ENCODE measurements at regions not wholly inside any gene's neighbourhood (a gene's known extent, or its start where the extent isn't known, plus 50 kb on each side); places are given as distances from the start of the nearest gene placed in this dataset.

DNA sequence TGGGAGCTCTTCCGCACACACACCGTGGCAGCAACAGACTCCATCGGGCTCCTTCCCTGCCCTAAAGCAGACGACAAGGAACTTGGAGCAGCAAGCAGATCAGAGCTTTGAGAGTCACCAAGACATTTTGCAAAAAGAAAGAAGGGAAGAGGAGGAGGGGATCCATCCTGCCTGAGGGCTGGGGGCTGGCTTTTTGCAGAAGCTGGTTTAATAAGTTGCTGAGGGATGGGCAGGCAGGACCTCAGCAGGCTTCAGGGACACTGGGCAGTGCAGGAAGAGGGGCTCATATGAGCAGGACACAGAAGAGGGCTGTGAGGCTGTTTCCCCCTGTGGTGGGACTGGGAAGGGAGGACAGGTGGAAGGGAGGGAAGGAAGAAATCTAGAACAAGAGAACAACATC is 133.4 kb upstream of the GSC start:
- Histone ChIP-seq H3K4me1 (peaks cover 0 to 12% (median 1%) of the 10 kb centered on the region in 4 donors), H3K4me3 (no peak overlapping the region), H3K27ac (no peak overlapping the region), H3K27me3 (no peaks in the 10 kb centered on the region), H3K9me3 (no peaks in the 10 kb centered on the region), H3K36me3 (no peaks in the 10 kb centered on the region)
- intact Hi-C loops (cut with DNase I; ENCODE audit: low total_unique reads) = loop anchor here (10.0 kb wide), 1 partner anchor 191 kb away; no protein-coding TSS in a partner anchor
- TF ChIP-seq CTCF (IDR thresholded peaks at IDR 0.05) = no peak
- DNase-seq = no peak

DNA sequence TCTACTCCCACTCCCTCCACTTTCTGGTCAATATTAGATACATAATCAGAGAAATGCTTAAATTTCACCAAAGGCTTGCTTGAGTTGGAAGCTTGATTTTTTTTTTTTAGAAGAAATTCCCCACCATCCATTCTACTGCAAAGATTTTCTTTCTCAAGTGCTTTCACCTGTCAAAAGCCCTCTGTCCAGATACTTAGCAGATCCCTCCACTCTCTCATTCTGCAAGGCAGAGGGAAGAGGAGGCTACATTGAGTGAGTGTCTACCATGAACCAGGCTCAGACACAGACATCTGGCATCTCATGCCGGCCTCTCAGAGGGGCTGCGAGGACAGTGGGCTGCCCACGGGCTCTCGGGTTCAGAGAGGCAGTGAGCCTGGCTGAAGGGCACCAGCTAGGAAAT is 127.6 kb upstream of the GSC start:
- intact Hi-C loops (cut with DNase I; ENCODE audit: low total_unique reads) = no loop called here
- Histone ChIP-seq H3K4me1 (peaks cover 0 to 7% (median 0%) of the 10 kb centered on the region in 4 donors), H3K36me3 (no peaks in the 10 kb centered on the region), H3K27me3 (peaks cover 0 to 7% of the 10 kb centered on the region in 2 donors), H3K4me3 (no peak overlapping the region), H3K9me3 (no peaks in the 10 kb centered on the region), H3K27ac (no peak overlapping the region)
- TF ChIP-seq CTCF (IDR thresholded peaks at IDR 0.05) = no peak
- peak in 1 of 2 donors; percentile 39 for DNase-seq

- H3K9me3 ChIP-seq = no peaks in the 10 kb centered on the region
- H3K4me3 ChIP-seq = no peak overlapping the region
- no peak for TF ChIP-seq CTCF (IDR thresholded peaks at IDR 0.05)
- DNase-seq = peak in 1 of 2 donors; percentile 60
- peaks cover 0 to 7% of the 10 kb centered on the region in 2 donors for H3K27me3 ChIP-seq
- intact Hi-C loops (cut with DNase I; ENCODE audit: low total_unique reads) = no loop called here
- H3K27ac ChIP-seq = no peak overlapping the region
- H3K36me3 ChIP-seq = no peaks in the 10 kb centered on the region
- peaks cover 0 to 7% (median 0%) of the 10 kb centered on the region in 4 donors for H3K4me1 ChIP-seq
Measured at GRCh38 chr14:94897082-94897481, 127.2 kb upstream of the GSC start.

DNA sequence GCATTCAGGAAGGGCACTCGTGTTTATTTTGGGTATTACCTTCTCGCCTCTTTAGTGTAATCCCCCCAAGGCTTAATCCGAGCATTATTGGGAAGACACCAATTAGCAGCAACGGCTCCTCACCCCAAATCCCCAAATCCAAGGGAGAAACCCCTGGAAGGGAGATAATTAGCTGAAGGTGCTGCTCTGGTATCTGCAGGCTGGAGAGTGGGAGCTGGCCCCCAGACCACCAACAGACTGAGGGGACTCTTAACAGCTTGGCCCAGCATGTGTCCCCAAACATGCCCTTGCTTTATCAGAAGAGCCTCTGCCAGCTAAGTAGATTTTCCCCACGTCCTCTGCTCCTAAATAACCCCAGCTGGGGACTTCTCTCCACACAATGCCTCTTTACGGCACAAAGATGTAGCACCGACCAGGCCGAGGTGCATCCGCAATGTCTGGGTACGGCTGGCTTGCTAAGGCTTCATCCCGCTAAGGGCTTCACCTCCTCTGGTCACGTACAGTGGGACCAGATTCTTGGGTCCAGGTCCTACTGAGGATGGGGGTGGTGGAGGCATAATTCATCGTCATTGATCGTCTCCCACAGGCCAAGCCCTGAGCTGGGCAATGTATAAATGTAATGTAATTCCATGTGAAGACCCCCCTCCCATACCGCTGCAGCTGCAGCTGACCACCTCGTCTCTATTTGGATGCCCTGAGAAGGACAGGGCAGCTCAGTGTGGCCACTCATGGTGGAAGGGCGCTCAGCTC is 123.7 kb upstream of the GSC start:
- no peak for TF ChIP-seq CTCF (IDR thresholded peaks at IDR 0.05)
- Histone ChIP-seq H3K27me3 (peaks cover 0 to 7% of the 10 kb centered on the region in 2 donors), H3K27ac (no peak overlapping the region), H3K36me3 (no peaks in the 10 kb centered on the region), H3K4me1 (peaks cover 0 to 7% (median 0%) of the 10 kb centered on the region in 4 donors), H3K4me3 (no peak overlapping the region), H3K9me3 (no peaks in the 10 kb centered on the region)
- intact Hi-C loops (cut with DNase I; ENCODE audit: low total_unique reads) = no loop called here
- no peak for DNase-seq

- TF ChIP-seq CTCF (IDR thresholded peaks at IDR 0.05) = no peak
- no peak overlapping the region for H3K27ac ChIP-seq
- peaks cover 0 to 7% of the 10 kb centered on the region in 2 donors for H3K27me3 ChIP-seq
Measured at GRCh38 chr14:94890785-94891184, 120.9 kb upstream of the GSC start.

More at GRCh38 chr14:94890785-94891184, 120.9 kb upstream of the GSC start:
- no peaks in the 10 kb centered on the region for H3K36me3 ChIP-seq
- intact Hi-C loops (cut with DNase I; ENCODE audit: low total_unique reads) = no loop called here
- H3K4me1 ChIP-seq = no peaks in the 10 kb centered on the region
- no peaks in the 10 kb centered on the region for H3K9me3 ChIP-seq
- H3K4me3 ChIP-seq = no peak overlapping the region
- DNase-seq = no peak

All from tibial artery (tissue), 4 donors.